GM23338 (cell line): ENCODE measurements at regions not wholly inside any gene's neighbourhood (a gene's known extent, or its start where the extent isn't known, plus 50 kb on each side); places are given as distances from the start of the nearest gene placed in this dataset.

Source experiments
- ATAC-seq: fragments of 200-7000 bp; cut with Tn5 transposase; 3 replicates; pipeline ENCODE4 v1.9.1; 2020
- DNase-seq: peaks from one replicate; pipeline ENCODE4 v3.0.0-alpha.2; 2015; ENCODE audit warnings: low spot score
- H2AFZ ChIP-seq: fragments of 200-600 bp; sonication (generic); 2 replicates; pipeline ENCODE4 v1.8.0; 2016; ENCODE audit warnings: antibody characterized with exemption, mild to moderate bottlenecking, moderate library complexity
- H3F3A ChIP-seq: fragments of 200-600 bp; sonication (generic); replicated peaks from 2 replicates; pipeline ENCODE4 v1.8.0; 2017; ENCODE audit warnings: antibody characterized with exemption, mixed run types, low read depth
- H3K27ac ChIP-seq: fragments of 200-600 bp; sonication (generic); 2 replicates; pipeline ENCODE4 v1.6.1; 2016; ENCODE audit warnings: low read depth
- H3K27me3 ChIP-seq: fragments of 200-600 bp; sonication (generic); 2 replicates; pipeline ENCODE4 v1.8.0; 2016; ENCODE audit warnings: mild to moderate bottlenecking, mixed run types, moderate library complexity; ENCODE audit not compliant: insufficient read depth
- H3K36me3 ChIP-seq: fragments of 200-600 bp; sonication (generic); 2 replicates; pipeline ENCODE4 v1.8.0; 2016; ENCODE audit warnings: mild to moderate bottlenecking; ENCODE audit not compliant: insufficient read depth
- H3K4me1 ChIP-seq: fragments of 200-600 bp; sonication (generic); 2 replicates; pipeline ENCODE4 v1.8.0; 2016; ENCODE audit warnings: mild to moderate bottlenecking, moderate library complexity; ENCODE audit not compliant: insufficient read depth
- H3K4me2 ChIP-seq: fragments of 200-600 bp; sonication (generic); 2 replicates; pipeline ENCODE4 v1.7.1; 2017; ENCODE audit warnings: mixed run types
- H3K4me3 ChIP-seq: fragments of 200-600 bp; sonication (generic); 2 replicates; pipeline ENCODE4 v1.6.1; 2016; ENCODE audit warnings: mixed run types
- H3K79me2 ChIP-seq: fragments of 200-600 bp; sonication (generic); replicated peaks from 2 replicates; pipeline ENCODE4 v1.8.0; 2017; ENCODE audit warnings: mild to moderate bottlenecking; ENCODE audit not compliant: insufficient read depth
- H3K9me2 ChIP-seq: fragments of 200-600 bp; sonication (generic); 2 replicates; pipeline ENCODE4 v1.8.0; 2017; ENCODE audit not compliant: insufficient read depth
- H4K20me1 ChIP-seq: fragments of 200-600 bp; sonication (generic); replicated peaks from 2 replicates; pipeline ENCODE4 v1.8.0; 2017; ENCODE audit warnings: mild to moderate bottlenecking; ENCODE audit not compliant: insufficient read depth
- H3K27ac Mint-ChIP-seq: 2 replicates; pipeline ENCODE4 v1.8.0; 2020; ENCODE audit warnings: inconsistent platforms, mild to moderate bottlenecking, moderate library complexity, mixed read lengths
- H3K27me3 Mint-ChIP-seq: 3 replicates; pipeline ENCODE4 v1.8.0; 2022; ENCODE audit warnings: low read depth, mild to moderate bottlenecking, moderate library complexity, mixed read lengths, inconsistent platforms; ENCODE audit not compliant: insufficient read depth, poor library complexity
- H3K36me3 Mint-ChIP-seq: 3 replicates; pipeline ENCODE4 v1.8.0; 2021; ENCODE audit warnings: low read depth, mild to moderate bottlenecking, inconsistent platforms, moderate library complexity, mixed read lengths
- H3K4me1 Mint-ChIP-seq: 3 replicates; pipeline ENCODE4 v1.8.0; 2020; ENCODE audit warnings: mild to moderate bottlenecking, inconsistent platforms, mixed read lengths
- H3K4me3 Mint-ChIP-seq: 3 replicates; pipeline ENCODE4 v1.8.0; 2021; ENCODE audit warnings: moderate library complexity, mild to moderate bottlenecking, inconsistent platforms, mixed read lengths
- H3K9me3 Mint-ChIP-seq: 3 replicates; pipeline ENCODE4 v1.8.0; 2020; ENCODE audit warnings: moderate library complexity, mild to moderate bottlenecking, inconsistent platforms, mixed read lengths
- CREB1 ChIP-seq: fragments of 250-450 bp; sonication (Bioruptor Pico); IDR thresholded peaks from 2 replicates; pipeline ENCODE4 v1.5.0; 2020; ENCODE audit warnings: low read depth, mild to moderate bottlenecking, moderate library complexity
- ETS1 ChIP-seq: IDR thresholded peaks from 2 replicates; pipeline ENCODE4 v1.6.1; 2016; ENCODE audit warnings: antibody characterized with exemption
- EZH2 ChIP-seq: fragments of 200-600 bp; sonication (generic); IDR thresholded peaks from one replicate; pipeline ENCODE4 v1.8.0; 2017; ENCODE audit warnings: antibody characterized with exemption, mild to moderate bottlenecking, low read depth; ENCODE audit not compliant: unreplicated experiment
- EZH2phosphoT487 ChIP-seq: fragments of 200-600 bp; sonication (generic); IDR thresholded peaks from one replicate; pipeline ENCODE4 v1.8.1; 2018; ENCODE audit warnings: antibody characterized with exemption; ENCODE audit not compliant: unreplicated experiment
- JUNB ChIP-seq: IDR thresholded peaks from one replicate; pipeline ENCODE4 v1.6.1; 2016; ENCODE audit warnings: antibody characterized with exemption; ENCODE audit not compliant: unreplicated experiment
- NANOG ChIP-seq: IDR thresholded peaks from 2 replicates; pipeline ENCODE4 v1.6.1; 2016; ENCODE audit warnings: antibody characterized with exemption, borderline replicate concordance
- STAT1 ChIP-seq: IDR thresholded peaks from one replicate; pipeline ENCODE4 v1.6.1; 2016; ENCODE audit warnings: antibody characterized with exemption; ENCODE audit not compliant: unreplicated experiment
- ZNF114 ChIP-seq: fragments of 250-450 bp; sonication (Bioruptor Pico); IDR thresholded peaks from 2 replicates; pipeline ENCODE4 v1.5.0; 2020; ENCODE audit warnings: mild to moderate bottlenecking, moderate library complexity
- ZNF331 ChIP-seq: fragments of 250-450 bp; sonication (Bioruptor Pico); IDR thresholded peaks from 2 replicates; pipeline ENCODE4 v1.5.0; 2020; ENCODE audit warnings: low read depth, mild to moderate bottlenecking, moderate library complexity
- TF ChIP-seq, protein P1 (sequence below): fragments of 250-450 bp; sonication (Bioruptor Pico); IDR thresholded peaks from 2 replicates; pipeline ENCODE4 v1.5.0; 2020; ENCODE audit warnings: mild to moderate bottlenecking, moderate library complexity
- TF ChIP-seq, protein P2 (sequence below): IDR thresholded peaks from one replicate; pipeline ENCODE4 v1.6.1; 2018; ENCODE audit warnings: antibody characterized with exemption; ENCODE audit not compliant: unreplicated experiment
- TF ChIP-seq, protein P3 (sequence below), 2 experiments: fragments of 200-600 bp in 1 of 2; sonication (generic) in 1 of 2; conservative IDR thresholded peaks; 2 replicates each; pipeline versions ENCODE4 v1.5.1 to v1.6.1; 2016 to 2017; ENCODE audit warnings: antibody characterized with exemption in 2 of 2, low read depth in 2 of 2, mild to moderate bottlenecking in 2 of 2, moderate library complexity in 1 of 2

GRCh38 chr2:223357076-223357475, 245.1 kb downstream of the SCG2 start:
- peaks cover 13% of the 10 kb centered on the region; the same call in 1 of the 2 replicates for H3K9me2 ChIP-seq
- H4K20me1 ChIP-seq = no peaks in the 10 kb centered on the region
- no peaks in the 10 kb centered on the region for H3K27me3 ChIP-seq
- Mint-ChIP-seq H3K4me3 (no peak overlapping the region), H3K27ac (no peak overlapping the region), H3K4me1 (no peaks in the 10 kb centered on the region), H3K36me3 (no peaks in the 10 kb centered on the region), H3K9me3 (no peaks in the 10 kb centered on the region; the same call in 2 of the 3 replicates), H3K27me3 (no peaks in the 10 kb centered on the region)
- TF ChIP-seq CREB1 (no peak), JUNB (no peak), ZNF331 (no peak), EZH2phosphoT487 (no peak), ZNF114 (no peak), EZH2 (no peak), ETS1 (no peak), STAT1 (no peak), NANOG (no peak)
- TF ChIP-seq, protein P1, sequence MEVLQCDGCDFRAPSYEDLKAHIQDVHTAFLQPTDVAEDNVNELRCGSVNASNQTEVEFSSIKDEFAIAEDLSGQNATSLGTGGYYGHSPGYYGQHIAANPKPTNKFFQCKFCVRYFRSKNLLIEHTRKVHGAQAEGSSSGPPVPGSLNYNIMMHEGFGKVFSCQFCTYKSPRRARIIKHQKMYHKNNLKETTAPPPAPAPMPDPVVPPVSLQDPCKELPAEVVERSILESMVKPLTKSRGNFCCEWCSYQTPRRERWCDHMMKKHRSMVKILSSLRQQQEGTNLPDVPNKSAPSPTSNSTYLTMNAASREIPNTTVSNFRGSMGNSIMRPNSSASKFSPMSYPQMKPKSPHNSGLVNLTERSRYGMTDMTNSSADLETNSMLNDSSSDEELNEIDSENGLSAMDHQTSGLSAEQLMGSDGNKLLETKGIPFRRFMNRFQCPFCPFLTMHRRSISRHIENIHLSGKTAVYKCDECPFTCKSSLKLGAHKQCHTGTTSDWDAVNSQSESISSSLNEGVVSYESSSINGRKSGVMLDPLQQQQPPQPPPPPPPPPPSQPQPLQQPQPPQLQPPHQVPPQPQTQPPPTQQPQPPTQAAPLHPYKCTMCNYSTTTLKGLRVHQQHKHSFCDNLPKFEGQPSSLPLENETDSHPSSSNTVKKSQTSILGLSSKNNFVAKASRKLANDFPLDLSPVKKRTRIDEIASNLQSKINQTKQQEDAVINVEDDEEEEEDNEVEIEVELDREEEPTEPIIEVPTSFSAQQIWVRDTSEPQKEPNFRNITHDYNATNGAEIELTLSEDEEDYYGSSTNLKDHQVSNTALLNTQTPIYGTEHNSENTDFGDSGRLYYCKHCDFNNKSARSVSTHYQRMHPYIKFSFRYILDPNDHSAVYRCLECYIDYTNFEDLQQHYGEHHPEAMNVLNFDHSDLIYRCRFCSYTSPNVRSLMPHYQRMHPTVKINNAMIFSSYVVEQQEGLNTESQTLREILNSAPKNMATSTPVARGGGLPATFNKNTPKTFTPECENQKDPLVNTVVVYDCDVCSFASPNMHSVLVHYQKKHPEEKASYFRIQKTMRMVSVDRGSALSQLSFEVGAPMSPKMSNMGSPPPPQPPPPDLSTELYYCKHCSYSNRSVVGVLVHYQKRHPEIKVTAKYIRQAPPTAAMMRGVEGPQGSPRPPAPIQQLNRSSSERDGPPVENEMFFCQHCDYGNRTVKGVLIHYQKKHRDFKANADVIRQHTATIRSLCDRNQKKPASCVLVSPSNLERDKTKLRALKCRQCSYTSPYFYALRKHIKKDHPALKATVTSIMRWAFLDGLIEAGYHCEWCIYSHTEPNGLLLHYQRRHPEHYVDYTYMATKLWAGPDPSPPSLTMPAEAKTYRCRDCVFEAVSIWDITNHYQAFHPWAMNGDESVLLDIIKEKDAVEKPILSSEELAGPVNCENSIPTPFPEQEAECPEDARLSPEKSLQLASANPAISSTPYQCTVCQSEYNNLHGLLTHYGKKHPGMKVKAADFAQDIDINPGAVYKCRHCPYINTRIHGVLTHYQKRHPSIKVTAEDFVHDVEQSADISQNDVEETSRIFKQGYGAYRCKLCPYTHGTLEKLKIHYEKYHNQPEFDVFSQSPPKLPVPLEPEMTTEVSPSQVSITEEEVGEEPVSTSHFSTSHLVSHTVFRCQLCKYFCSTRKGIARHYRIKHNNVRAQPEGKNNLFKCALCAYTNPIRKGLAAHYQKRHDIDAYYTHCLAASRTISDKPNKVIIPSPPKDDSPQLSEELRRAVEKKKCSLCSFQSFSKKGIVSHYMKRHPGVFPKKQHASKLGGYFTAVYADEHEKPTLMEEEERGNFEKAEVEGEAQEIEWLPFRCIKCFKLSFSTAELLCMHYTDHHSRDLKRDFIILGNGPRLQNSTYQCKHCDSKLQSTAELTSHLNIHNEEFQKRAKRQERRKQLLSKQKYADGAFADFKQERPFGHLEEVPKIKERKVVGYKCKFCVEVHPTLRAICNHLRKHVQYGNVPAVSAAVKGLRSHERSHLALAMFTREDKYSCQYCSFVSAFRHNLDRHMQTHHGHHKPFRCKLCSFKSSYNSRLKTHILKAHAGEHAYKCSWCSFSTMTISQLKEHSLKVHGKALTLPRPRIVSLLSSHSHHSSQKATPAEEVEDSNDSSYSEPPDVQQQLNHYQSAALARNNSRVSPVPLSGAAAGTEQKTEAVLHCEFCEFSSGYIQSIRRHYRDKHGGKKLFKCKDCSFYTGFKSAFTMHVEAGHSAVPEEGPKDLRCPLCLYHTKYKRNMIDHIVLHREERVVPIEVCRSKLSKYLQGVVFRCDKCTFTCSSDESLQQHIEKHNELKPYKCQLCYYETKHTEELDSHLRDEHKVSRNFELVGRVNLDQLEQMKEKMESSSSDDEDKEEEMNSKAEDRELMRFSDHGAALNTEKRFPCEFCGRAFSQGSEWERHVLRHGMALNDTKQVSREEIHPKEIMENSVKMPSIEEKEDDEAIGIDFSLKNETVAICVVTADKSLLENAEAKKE (CRISPR knock-in tag) = no peak
- TF ChIP-seq, protein P2, sequence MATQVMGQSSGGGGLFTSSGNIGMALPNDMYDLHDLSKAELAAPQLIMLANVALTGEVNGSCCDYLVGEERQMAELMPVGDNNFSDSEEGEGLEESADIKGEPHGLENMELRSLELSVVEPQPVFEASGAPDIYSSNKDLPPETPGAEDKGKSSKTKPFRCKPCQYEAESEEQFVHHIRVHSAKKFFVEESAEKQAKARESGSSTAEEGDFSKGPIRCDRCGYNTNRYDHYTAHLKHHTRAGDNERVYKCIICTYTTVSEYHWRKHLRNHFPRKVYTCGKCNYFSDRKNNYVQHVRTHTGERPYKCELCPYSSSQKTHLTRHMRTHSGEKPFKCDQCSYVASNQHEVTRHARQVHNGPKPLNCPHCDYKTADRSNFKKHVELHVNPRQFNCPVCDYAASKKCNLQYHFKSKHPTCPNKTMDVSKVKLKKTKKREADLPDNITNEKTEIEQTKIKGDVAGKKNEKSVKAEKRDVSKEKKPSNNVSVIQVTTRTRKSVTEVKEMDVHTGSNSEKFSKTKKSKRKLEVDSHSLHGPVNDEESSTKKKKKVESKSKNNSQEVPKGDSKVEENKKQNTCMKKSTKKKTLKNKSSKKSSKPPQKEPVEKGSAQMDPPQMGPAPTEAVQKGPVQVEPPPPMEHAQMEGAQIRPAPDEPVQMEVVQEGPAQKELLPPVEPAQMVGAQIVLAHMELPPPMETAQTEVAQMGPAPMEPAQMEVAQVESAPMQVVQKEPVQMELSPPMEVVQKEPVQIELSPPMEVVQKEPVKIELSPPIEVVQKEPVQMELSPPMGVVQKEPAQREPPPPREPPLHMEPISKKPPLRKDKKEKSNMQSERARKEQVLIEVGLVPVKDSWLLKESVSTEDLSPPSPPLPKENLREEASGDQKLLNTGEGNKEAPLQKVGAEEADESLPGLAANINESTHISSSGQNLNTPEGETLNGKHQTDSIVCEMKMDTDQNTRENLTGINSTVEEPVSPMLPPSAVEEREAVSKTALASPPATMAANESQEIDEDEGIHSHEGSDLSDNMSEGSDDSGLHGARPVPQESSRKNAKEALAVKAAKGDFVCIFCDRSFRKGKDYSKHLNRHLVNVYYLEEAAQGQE = no peak
- TF ChIP-seq, protein P3, sequence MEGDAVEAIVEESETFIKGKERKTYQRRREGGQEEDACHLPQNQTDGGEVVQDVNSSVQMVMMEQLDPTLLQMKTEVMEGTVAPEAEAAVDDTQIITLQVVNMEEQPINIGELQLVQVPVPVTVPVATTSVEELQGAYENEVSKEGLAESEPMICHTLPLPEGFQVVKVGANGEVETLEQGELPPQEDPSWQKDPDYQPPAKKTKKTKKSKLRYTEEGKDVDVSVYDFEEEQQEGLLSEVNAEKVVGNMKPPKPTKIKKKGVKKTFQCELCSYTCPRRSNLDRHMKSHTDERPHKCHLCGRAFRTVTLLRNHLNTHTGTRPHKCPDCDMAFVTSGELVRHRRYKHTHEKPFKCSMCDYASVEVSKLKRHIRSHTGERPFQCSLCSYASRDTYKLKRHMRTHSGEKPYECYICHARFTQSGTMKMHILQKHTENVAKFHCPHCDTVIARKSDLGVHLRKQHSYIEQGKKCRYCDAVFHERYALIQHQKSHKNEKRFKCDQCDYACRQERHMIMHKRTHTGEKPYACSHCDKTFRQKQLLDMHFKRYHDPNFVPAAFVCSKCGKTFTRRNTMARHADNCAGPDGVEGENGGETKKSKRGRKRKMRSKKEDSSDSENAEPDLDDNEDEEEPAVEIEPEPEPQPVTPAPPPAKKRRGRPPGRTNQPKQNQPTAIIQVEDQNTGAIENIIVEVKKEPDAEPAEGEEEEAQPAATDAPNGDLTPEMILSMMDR (conservative IDR thresholded peaks at IDR 0.05; ENCODE audit: low read depth in 2 of 2) = no peak
- no peak overlapping the region for H3K4me3 ChIP-seq
- H3K36me3 ChIP-seq = no peaks in the 10 kb centered on the region
- DNase-seq (no peak), ATAC-seq (no peak)
- no peak overlapping the region for H3K4me2 ChIP-seq
- H3K79me2 ChIP-seq = no peaks in the 10 kb centered on the region
- no peaks in the 10 kb centered on the region for H3F3A ChIP-seq
- no peak overlapping the region for H3K27ac ChIP-seq
- H3K4me1 ChIP-seq = no peaks in the 10 kb centered on the region
- no peak overlapping the region for H2AFZ ChIP-seq
